ENCODE measurements at regions not wholly inside any gene's neighbourhood (a gene's known extent, or its start where the extent isn't known, plus 50 kb on each side); places are given as distances from the start of the nearest gene placed in this dataset.

DNA sequence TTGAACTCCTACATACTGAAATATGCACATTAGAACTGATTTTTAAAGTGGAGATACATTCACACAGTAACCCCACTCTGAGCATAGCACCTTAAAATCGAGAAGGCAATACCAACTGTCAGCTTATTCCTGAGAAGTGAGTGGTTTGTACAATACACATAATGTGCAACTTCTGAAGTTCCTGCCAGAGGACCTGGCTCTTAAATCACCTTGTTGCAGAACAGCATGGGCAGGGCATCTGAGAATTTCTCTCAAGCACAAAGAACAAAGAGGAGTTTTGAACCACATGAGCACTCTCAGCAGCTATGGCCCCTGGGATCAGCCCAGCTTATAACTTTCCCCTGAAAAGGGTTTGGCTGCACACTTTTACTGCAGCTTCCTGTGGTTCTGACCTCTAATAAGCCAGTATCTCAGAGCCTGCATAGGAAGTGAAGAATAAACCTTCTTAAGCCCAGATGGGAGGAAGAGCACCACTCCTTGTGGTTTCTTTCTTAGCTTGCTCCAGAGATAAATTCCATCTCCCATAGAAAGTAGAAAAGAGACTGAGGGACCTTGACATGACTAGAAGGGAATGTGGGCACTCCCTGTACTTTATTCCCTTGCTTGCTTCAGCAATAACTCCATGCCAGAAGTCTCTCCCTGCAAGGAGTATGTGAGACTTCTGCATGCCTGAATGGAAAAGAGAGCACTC is 862.3 kb downstream of the SUCLG1 start:
- Mint-ChIP-seq H3K4me1 (no peaks in the 10 kb centered on the region), H3K4me3 (no peak overlapping the region), H3K27ac (no peak overlapping the region), H3K36me3 (no peaks in the 10 kb centered on the region), H3K9me3 (peaks cover 13% of the 10 kb centered on the region)
- DNase-seq (ENCODE audit: low spot score in 2 of 2) = no peak
- ATAC-seq = no peak

DNA sequence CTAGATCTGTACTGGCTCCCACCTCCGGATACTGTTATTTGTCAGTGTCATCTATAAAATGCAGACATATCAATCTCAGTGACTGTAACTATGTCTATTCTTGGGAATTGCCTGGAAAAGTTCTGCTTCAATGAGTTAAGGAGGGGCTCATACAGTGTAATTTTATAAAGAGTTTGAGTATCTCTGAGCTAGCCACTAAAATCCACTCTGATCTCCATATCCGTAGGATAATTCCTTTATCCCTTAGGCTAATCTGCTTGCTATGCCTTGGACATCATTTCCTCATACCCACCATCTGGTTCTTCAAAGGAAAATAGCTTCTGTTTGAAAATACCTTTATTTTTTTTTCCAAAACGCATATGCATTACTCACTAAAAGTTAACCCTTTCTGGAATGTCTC is 863.2 kb downstream of the SUCLG1 start:
- no peak for DNase-seq (ENCODE audit: low spot score in 2 of 2)

DNA sequence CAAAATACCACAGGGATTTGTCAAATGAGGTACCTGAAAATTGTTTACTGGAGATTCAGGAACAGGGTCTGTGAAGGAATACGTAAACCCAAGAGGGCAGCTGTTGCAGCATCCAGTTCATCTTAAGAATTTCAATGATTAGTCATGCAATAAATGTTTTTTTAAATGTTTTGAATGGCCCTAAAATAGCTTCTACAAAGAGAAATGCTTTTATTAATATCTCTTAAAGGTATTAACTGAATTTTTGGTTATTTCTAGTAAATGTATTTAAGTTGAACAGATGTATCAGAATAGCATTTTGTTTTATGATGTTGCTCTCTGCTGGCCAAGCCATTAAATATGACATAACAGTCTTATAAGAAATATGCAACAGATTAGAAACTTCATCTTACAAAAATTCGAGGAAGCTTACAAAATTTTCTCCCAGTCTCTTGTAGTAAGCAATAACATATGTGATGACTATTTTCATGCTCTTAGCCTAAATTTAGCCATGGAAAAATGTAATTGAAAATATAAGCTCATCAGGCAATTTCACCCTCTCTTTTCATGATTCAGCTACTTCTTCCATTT is 863.9 kb downstream of the SUCLG1 start:
- no peaks in the 10 kb centered on the region for H3K36me3 Mint-ChIP-seq
- ATAC-seq = no peak
- peaks cover 14% of the 10 kb centered on the region for H3K9me3 Mint-ChIP-seq
- no peak for DNase-seq (ENCODE audit: low spot score in 2 of 2)
- H3K27ac Mint-ChIP-seq = no peak overlapping the region
- H3K4me3 Mint-ChIP-seq = no peak overlapping the region
- no peaks in the 10 kb centered on the region for H3K4me1 Mint-ChIP-seq

More for the DNA sequence above, 863.2 kb downstream of the SUCLG1 start:
- no peaks in the 10 kb centered on the region for H3K36me3 Mint-ChIP-seq
- no peak overlapping the region for H3K4me3 Mint-ChIP-seq
- no peak overlapping the region for H3K27ac Mint-ChIP-seq
- H3K4me1 Mint-ChIP-seq = no peaks in the 10 kb centered on the region
- no peak for ATAC-seq
- H3K9me3 Mint-ChIP-seq = peaks cover 13% of the 10 kb centered on the region

DNA sequence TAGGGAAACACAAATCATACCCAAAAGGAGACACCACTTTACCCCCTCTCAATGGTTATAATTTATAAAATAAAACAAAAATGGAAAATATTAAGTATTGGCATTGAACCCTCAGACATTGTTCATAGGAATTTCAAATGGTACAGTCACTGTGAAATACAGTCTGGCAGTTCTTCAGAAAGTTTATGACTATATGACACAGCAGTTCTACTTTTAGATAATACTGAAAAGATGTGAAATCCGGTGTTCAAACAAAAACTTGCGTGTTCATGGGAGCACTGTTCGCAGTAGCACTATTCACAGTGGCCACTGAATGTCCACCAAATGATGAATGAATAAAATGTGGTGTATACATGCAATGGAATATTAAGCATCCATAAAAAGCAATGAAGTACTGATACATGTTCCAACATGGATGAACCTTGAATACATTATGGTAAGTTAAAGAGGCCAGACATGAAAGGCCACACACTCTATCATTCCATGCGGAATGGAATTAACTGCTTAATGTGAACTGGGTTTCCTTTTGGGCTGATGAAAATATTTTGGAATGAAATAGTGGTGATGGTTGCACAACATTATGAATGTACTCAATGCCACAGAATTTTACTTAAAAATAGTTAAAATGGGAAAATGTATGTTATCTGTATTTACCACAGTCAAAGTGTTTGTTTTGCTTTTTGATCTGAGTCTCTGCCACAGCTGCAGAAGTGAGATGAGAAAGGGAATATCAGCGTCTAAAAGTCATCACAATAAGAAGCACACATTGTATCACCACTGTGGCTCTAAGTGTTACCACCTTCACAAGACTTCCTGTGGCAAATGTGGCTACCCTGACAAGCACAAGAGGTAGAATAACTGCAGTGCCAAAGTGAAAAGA is 864.6 kb downstream of the SUCLG1 start:
- DNase-seq (ENCODE audit: low spot score in 2 of 2) (no peak), ATAC-seq (no peak)
- H3K36me3 Mint-ChIP-seq = no peaks in the 10 kb centered on the region
- no peaks in the 10 kb centered on the region for H3K4me1 Mint-ChIP-seq
- peaks cover 10% of the 10 kb centered on the region for H3K9me3 Mint-ChIP-seq
- no peak overlapping the region for H3K27ac Mint-ChIP-seq
- no peak overlapping the region for H3K4me3 Mint-ChIP-seq

DNA sequence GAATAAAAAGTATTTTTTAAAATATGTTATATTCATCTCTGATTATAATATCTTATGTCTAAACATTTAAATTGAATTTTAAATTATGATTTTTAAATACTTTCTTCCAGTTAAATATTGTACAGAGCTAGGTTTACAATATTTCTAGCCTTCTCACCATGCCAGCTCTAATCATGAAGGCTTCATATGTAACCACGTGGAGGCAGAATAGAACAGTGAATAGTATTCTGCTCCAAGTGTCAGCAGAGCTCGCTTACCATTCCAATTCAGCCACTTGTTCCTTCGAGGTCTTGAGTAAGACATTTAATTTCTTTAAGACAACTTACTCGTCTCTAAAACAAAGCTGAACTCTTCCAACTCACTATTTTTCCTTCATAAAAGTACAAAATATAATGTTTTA is 871.8 kb downstream of the SUCLG1 start:
- no peak for DNase-seq (ENCODE audit: low spot score in 2 of 2)
- no peaks in the 10 kb centered on the region for H3K36me3 Mint-ChIP-seq
- H3K27ac Mint-ChIP-seq = no peak overlapping the region
- H3K4me3 Mint-ChIP-seq = no peak overlapping the region
- H3K4me1 Mint-ChIP-seq = no peaks in the 10 kb centered on the region
- no peak for ATAC-seq
- H3K9me3 Mint-ChIP-seq = peaks cover 8% of the 10 kb centered on the region

DNA sequence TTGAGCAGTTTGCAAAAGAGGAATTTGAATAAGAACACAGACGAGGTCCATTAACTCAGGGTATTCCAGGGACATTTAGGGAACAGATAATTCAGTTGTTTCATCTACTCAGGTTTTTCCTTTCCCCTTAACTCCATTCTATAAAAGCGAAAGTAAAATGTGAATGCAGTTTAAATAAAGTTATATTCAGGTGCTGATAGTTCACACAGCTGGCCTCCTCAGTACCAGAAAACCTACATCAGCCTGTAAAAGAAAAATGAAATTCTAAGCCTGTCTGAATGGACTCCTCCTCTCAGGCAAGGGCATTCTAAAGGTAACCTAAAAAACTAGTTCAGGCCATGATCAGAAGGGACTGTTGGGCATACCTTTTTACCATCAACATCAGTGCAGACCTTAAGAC is 873.8 kb downstream of the SUCLG1 start:
- peaks cover 7% of the 10 kb centered on the region for H3K9me3 Mint-ChIP-seq
- ATAC-seq (no peak), DNase-seq (ENCODE audit: low spot score in 2 of 2) (no peak)
- H3K4me3 Mint-ChIP-seq = no peak overlapping the region
- H3K4me1 Mint-ChIP-seq = no peaks in the 10 kb centered on the region
- H3K27ac Mint-ChIP-seq = no peak overlapping the region
- H3K36me3 Mint-ChIP-seq = no peaks in the 10 kb centered on the region

DNA sequence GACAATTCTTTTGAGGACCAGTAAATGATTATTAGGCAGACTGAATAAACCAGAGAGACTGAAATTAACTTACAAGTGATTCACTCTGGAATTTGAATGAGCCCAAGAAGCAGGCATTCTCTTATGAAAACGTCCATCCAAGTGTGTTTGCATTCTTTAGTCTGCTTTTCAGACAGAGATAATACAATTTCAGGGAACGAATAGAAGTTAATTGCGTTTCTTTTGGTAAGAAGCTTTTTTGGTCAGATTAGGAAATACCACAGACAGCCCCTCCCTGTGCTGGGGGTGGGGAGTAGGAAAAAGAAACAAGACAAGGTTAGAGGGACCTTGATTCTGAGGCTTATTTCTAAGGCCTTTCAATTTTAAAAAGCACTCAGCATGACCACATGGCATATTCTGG is 874.4 kb downstream of the SUCLG1 start:
- ATAC-seq = no peak
- Mint-ChIP-seq H3K4me1 (no peaks in the 10 kb centered on the region), H3K4me3 (no peak overlapping the region), H3K36me3 (no peaks in the 10 kb centered on the region), H3K9me3 (peaks cover 8% of the 10 kb centered on the region), H3K27ac (no peak overlapping the region)
- DNase-seq (ENCODE audit: low spot score in 2 of 2) = no peak

DNA sequence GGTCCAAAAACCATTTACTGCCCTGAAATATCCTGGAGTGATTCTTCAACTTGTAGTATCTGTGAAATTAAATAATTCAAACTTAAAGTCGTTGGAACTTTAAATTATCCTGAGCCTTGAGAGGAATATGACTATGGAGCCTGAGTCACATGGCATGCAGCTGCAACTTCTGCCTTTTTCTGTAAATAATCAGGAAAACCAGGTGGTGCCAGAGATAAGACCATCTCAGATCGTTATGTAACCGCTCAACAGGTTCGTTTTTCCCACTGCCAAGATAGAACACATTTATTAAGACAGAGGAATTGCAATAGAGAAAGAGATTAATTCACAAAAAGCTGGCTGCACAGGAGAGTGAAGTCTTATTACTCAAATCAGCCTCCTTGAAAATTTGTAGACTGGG is 876.5 kb downstream of the SUCLG1 start:
- ATAC-seq = no peak
- H3K4me1 Mint-ChIP-seq = no peaks in the 10 kb centered on the region
- H3K27ac Mint-ChIP-seq = no peak overlapping the region
- DNase-seq (ENCODE audit: low spot score in 2 of 2) = no peak
- H3K36me3 Mint-ChIP-seq = no peaks in the 10 kb centered on the region
- H3K4me3 Mint-ChIP-seq = no peak overlapping the region
- H3K9me3 Mint-ChIP-seq = peaks cover 3% of the 10 kb centered on the region

DNA sequence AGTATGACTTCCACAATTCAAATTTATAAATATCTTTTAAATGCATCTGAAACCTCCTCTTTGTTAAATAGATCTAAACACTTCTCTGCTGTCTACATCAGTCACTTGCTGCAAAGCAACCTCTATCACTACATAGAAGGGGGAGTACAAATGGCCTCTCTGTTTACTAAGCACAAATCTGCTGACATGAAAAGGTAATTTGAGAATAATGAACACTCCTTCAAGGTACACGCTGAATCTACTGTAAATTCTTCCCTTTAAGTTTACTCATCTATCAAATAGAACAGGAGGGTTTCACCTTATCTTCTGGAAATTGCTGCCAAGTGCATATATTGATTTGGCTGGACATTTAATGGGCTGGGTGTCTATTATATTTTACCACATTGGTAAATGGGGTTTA is 879.6 kb downstream of the SUCLG1 start:
- no peak overlapping the region for H3K4me3 Mint-ChIP-seq
- ATAC-seq (no peak), DNase-seq (ENCODE audit: low spot score in 2 of 2) (no peak)
- no peaks in the 10 kb centered on the region for H3K36me3 Mint-ChIP-seq
- peaks cover 3% of the 10 kb centered on the region for H3K9me3 Mint-ChIP-seq
- no peaks in the 10 kb centered on the region for H3K4me1 Mint-ChIP-seq
- no peak overlapping the region for H3K27ac Mint-ChIP-seq

DNA sequence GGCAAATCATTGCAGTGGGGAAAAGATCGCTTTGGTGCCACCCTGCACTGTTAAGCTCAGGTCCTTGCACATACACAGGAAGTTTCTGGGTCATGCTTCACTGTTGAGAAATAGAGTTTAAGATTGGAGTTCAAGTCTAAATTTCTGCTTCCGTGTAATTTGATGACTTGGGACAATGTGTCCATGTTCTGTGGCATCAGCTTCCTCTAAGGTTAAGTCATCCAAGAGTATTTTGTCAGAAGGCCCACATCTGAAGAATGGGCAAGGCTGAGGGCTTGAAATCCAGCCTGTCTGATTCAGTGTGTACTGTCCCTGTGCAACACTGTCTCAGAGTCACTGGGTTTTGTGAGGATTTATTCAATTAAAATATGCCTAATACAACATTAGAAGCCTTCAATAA is 880.7 kb downstream of the SUCLG1 start:
- Mint-ChIP-seq H3K4me3 (no peak overlapping the region), H3K27ac (no peak overlapping the region), H3K36me3 (no peaks in the 10 kb centered on the region), H3K4me1 (no peaks in the 10 kb centered on the region), H3K9me3 (peaks cover 3% of the 10 kb centered on the region)
- ATAC-seq (no peak), DNase-seq (ENCODE audit: low spot score in 2 of 2) (no peak)

DNA sequence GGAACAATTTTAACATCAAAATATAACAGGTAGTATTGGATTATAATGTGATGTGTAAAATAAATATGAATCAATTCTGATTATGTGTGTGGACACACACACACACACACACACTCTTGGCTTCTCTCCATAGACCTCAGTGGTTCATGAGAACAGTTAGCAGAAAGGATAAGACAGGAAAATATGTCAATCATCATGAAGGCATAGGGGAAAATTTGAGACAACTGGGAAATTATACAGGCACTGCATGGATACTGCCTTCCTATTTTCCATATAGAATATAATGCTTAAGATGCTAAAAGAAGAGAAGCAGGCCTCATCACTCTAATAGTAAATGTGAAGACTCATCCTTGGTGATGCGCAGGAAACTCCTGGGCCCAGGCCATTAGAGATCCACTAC is 884.5 kb downstream of the SUCLG1 start:
- H3K36me3 Mint-ChIP-seq = no peaks in the 10 kb centered on the region
- no peak for ATAC-seq
- no peak for DNase-seq (ENCODE audit: low spot score in 2 of 2)
- no peak overlapping the region for H3K27ac Mint-ChIP-seq
- H3K4me1 Mint-ChIP-seq = no peaks in the 10 kb centered on the region
- no peak overlapping the region for H3K4me3 Mint-ChIP-seq
- H3K9me3 Mint-ChIP-seq = no peaks in the 10 kb centered on the region

DNA sequence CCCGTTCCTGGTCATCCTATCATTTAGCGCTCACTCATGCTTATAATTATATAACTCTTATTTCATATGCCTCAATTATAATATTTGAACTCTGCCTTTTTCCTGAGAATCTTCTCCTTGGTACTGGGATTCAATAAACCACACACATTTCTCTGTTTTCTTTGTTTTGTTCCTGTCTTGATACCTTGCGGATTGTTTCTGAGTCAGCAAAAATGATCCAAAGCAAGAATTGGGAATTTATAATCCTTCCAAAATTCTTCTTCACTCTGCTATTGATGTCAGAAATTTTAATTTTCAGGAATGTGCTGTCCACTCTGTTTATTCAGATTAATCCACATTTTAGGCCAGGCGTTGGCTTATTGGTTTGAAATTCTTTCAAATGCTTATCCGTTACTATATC is 886.0 kb downstream of the SUCLG1 start:
- Mint-ChIP-seq H3K4me3 (no peak overlapping the region), H3K27ac (no peak overlapping the region), H3K4me1 (no peaks in the 10 kb centered on the region), H3K9me3 (peaks cover 3% of the 10 kb centered on the region), H3K36me3 (no peaks in the 10 kb centered on the region)
- DNase-seq (ENCODE audit: low spot score in 2 of 2) (no peak), ATAC-seq (no peak)

DNA sequence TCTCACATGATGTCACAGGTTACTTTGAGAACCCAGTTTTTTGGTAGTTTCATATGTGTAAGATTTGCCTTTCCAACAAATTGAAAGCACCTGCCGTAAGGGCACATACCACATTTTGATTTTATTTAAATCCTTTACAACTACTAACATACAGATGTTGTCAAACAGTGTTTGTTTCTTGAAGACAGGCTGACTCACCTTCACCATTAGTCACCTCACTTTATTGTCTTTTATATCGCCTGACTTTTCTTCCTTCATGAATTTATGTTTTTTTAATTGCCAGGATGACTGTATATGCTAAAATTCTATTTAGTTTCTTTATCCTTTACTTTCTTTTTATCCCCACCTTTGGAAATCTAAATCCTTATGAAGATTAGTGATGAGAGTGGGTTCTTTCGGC is 886.7 kb downstream of the SUCLG1 start:
- H3K4me3 Mint-ChIP-seq = no peak overlapping the region
- peaks cover 3% of the 10 kb centered on the region for H3K9me3 Mint-ChIP-seq
- no peak overlapping the region for H3K27ac Mint-ChIP-seq
- DNase-seq (ENCODE audit: low spot score in 2 of 2) = no peak
- H3K4me1 Mint-ChIP-seq = no peaks in the 10 kb centered on the region
- H3K36me3 Mint-ChIP-seq = no peaks in the 10 kb centered on the region
- no peak for ATAC-seq

DNA sequence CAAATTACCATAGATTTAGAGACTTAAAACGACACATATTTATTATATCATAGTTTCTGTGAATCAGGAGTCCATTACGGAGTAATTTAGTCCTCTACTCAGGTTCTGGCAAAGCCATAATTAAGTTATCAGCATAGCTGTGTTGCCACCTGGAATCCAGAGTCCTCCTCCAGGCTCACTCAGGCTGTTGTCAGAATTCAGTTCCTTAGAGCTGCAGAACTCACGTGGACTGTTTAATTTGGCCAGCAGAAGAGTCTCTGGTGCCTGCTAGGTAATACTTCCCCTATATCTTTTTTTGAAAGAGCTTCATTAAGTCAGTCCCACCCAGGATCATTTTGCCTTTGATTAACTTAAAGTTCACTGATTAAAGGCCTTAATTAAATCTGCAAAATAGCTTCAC is 891.5 kb downstream of the SUCLG1 start:
- peaks cover 5% of the 10 kb centered on the region for H3K9me3 Mint-ChIP-seq
- ATAC-seq (no peak), DNase-seq (ENCODE audit: low spot score in 2 of 2) (no peak)
- no peak overlapping the region for H3K27ac Mint-ChIP-seq
- no peaks in the 10 kb centered on the region for H3K36me3 Mint-ChIP-seq
- H3K4me3 Mint-ChIP-seq = no peak overlapping the region
- no peaks in the 10 kb centered on the region for H3K4me1 Mint-ChIP-seq

DNA sequence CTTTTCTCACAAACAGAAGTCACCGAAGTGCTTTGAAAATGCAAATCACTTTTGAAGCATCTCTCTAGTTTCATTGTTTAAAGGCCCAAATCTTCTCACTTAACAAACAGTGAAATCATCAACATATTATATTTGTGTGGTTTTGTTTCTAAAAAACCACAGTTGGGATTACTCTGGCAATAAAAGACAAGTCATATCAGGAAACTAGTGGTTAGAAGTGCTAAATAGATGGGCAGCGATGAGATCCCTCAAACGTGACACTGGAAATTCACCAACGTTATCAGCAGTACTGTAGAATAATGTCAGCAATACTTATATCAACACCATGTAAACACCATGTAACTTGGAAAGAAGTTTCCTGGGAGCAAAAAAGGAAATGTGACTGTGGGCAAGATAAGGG is 893.5 kb downstream of the SUCLG1 start:
- Mint-ChIP-seq H3K27ac (no peak overlapping the region), H3K4me3 (no peak overlapping the region), H3K4me1 (no peaks in the 10 kb centered on the region), H3K36me3 (no peaks in the 10 kb centered on the region), H3K9me3 (peaks cover 5% of the 10 kb centered on the region)
- DNase-seq (ENCODE audit: low spot score in 2 of 2) = no peak
- ATAC-seq = no peak

DNA sequence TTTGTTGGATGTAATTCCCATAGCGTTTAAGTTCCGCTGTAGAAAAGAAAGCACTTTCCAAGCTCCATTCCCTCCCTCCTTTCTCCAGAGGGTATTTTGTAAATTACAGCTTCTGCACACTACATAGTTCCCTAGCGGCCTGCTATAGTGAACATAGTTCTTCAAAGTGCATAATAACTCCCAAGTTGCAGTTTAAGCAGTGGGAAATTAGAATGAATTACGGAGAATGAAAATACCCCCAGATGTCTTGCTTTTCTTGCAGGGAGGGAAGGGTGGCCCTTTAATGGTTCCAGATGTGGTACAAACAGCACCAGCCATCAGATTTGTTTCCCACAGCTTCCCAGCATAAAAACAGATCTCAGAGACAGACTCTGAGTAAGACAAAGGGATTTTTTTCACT is 893.9 kb downstream of the SUCLG1 start:
- no peak overlapping the region for H3K27ac Mint-ChIP-seq
- H3K4me1 Mint-ChIP-seq = no peaks in the 10 kb centered on the region
- DNase-seq (ENCODE audit: low spot score in 2 of 2) = no peak
- peaks cover 5% of the 10 kb centered on the region for H3K9me3 Mint-ChIP-seq
- ATAC-seq = no peak
- no peak overlapping the region for H3K4me3 Mint-ChIP-seq
- H3K36me3 Mint-ChIP-seq = no peaks in the 10 kb centered on the region
